HepG2 (cell line): ENCODE measurements at regions not wholly inside any gene's neighbourhood (a gene's known extent, or its start where the extent isn't known, plus 50 kb on each side); places are given as distances from the start of the nearest gene placed in this dataset.
A peak's percentile ranks its signal among the peaks of the same experiment; 100 is the strongest.

Source experiments
- FOXC1 ChIP-seq: sonication (generic); formaldehyde crosslinking; IDR thresholded peaks from 2 replicates; pipeline ENCODE4 v1.8.0; 2022; ENCODE audit warnings: mild to moderate bottlenecking, missing genetic modification reagents, borderline replicate concordance
- FOXK2 ChIP-seq: fragments of 450-650 bp; IDR thresholded peaks from 2 replicates; pipeline ENCODE4 v1.6.1; 2016
- HDAC1 ChIP-seq: sonication (generic); formaldehyde crosslinking; IDR thresholded peaks from 2 replicates; pipeline ENCODE4 v1.5.1; 2020; ENCODE audit warnings: mild to moderate bottlenecking, missing genetic modification reagents
- MTF1 ChIP-seq: sonication (generic); formaldehyde crosslinking; IDR thresholded peaks from 2 replicates; pipeline ENCODE4 v1.5.0; 2020; ENCODE audit warnings: missing genetic modification reagents
- NAIF1 ChIP-seq: sonication (generic); formaldehyde crosslinking; IDR thresholded peaks from 2 replicates; pipeline ENCODE4 v1.5.0; 2020; ENCODE audit warnings: mild to moderate bottlenecking, missing genetic modification reagents, borderline replicate concordance
- NBN ChIP-seq: fragments of 450-650 bp; conservative IDR thresholded peaks from 2 replicates; pipeline ENCODE4 v1.6.1; 2017
- NFIB ChIP-seq: sonication (generic); formaldehyde crosslinking; IDR thresholded peaks from 2 replicates; pipeline ENCODE4 v1.9.0; 2021; ENCODE audit warnings: missing genetic modification reagents, mild to moderate bottlenecking, borderline replicate concordance
- NR2F1 ChIP-seq, 2 experiments: fragments of 450-650 bp in 1 of 2; formaldehyde crosslinking in 1 of 2; IDR thresholded peaks; 2 replicates each; pipeline versions ENCODE4 v1.5.0 to v1.6.1; 2016 to 2020; ENCODE audit warnings: mild to moderate bottlenecking in 1 of 2, missing compliant biosample characterization in 1 of 2, missing genetic modification reagents in 1 of 2, moderate library complexity in 1 of 2
- PHF21A ChIP-seq: sonication (generic); formaldehyde crosslinking; IDR thresholded peaks from 2 replicates; pipeline ENCODE4 v1.5.0; 2020; ENCODE audit warnings: mild to moderate bottlenecking, missing genetic modification reagents
- PRPF4 ChIP-seq: fragments of 200-400 bp; formaldehyde crosslinking; IDR thresholded peaks from 2 replicates; pipeline ENCODE4 v1.6.1; 2016; ENCODE audit warnings: low read length, low read depth; ENCODE audit not compliant: poor library complexity, severe bottlenecking
- SALL2 ChIP-seq: sonication (generic); formaldehyde crosslinking; IDR thresholded peaks from 2 replicates; pipeline ENCODE4 v1.8.1; 2023; ENCODE audit warnings: mild to moderate bottlenecking, missing genetic modification reagents, inconsistent platforms
- TBL1XR1 ChIP-seq: fragments of 150-350 bp; IDR thresholded peaks from 2 replicates; pipeline ENCODE4 v1.6.1; 2014; ENCODE audit warnings: borderline replicate concordance, low read length; ENCODE audit not compliant: partially characterized antibody
- TCF12 ChIP-seq, 2 experiments: fragments of 450-650 bp in 1 of 2; sonication (generic) in 1 of 2; formaldehyde crosslinking in 1 of 2; IDR thresholded peaks; 2 replicates each; pipeline versions ENCODE4 v1.6.1 to v1.8.0; 2017 to 2022; ENCODE audit warnings: antibody characterized with exemption in 1 of 2, mild to moderate bottlenecking in 1 of 2, missing genetic modification reagents in 1 of 2, moderate library complexity in 1 of 2
- TCF7L2 ChIP-seq: IDR thresholded peaks from 2 replicates; pipeline ENCODE4 v1.6.1; 2011; ENCODE audit warnings: mild to moderate bottlenecking, low read depth, low read length, moderate library complexity
- TEAD3 ChIP-seq: optimal IDR thresholded peaks from 2 replicates; pipeline ENCODE3; 2016; ENCODE audit warnings: borderline replicate concordance
- U2AF1 ChIP-seq: fragments of 200-400 bp; formaldehyde crosslinking; optimal IDR thresholded peaks from 2 replicates; pipeline ENCODE3; 2017; ENCODE audit warnings: mild to moderate bottlenecking, low read depth, low read length
- ZFP41 ChIP-seq: sonication (generic); formaldehyde crosslinking; IDR thresholded peaks from 2 replicates; pipeline ENCODE4 v1.4.0; 2020; ENCODE audit warnings: mild to moderate bottlenecking, missing genetic modification reagents, borderline replicate concordance
- ZNF292 ChIP-seq: sonication (generic); formaldehyde crosslinking; IDR thresholded peaks from 2 replicates; pipeline ENCODE4 v1.8.1; 2022; ENCODE audit warnings: mild to moderate bottlenecking, low read depth, missing genetic modification reagents, borderline replicate concordance
- ZNF605 ChIP-seq: sonication (generic); formaldehyde crosslinking; IDR thresholded peaks from 2 replicates; pipeline ENCODE4 v1.8.0; 2022; ENCODE audit warnings: mild to moderate bottlenecking, missing genetic modification reagents
- ZNF850 ChIP-seq: sonication (generic); formaldehyde crosslinking; conservative IDR thresholded peaks from 2 replicates; pipeline ENCODE4 v1.9.0; 2021; ENCODE audit warnings: mild to moderate bottlenecking, missing genetic modification reagents
- TF ChIP-seq, protein P1 (sequence below): sonication (generic); formaldehyde crosslinking; IDR thresholded peaks from 2 replicates; pipeline ENCODE4 v1.8.0; 2023; ENCODE audit warnings: mild to moderate bottlenecking, missing genetic modification reagents
- TF ChIP-seq, protein P2 (sequence below): sonication (generic); formaldehyde crosslinking; IDR thresholded peaks from 2 replicates; pipeline ENCODE4 v1.9.0; 2021; ENCODE audit warnings: missing genetic modification reagents, borderline replicate concordance
- TF ChIP-seq, protein P3 (sequence below): sonication (generic); formaldehyde crosslinking; IDR thresholded peaks from 2 replicates; pipeline ENCODE4 v1.4.0; 2020; ENCODE audit warnings: missing genetic modification reagents
- TF ChIP-seq, protein P4 (sequence below): sonication (generic); formaldehyde crosslinking; IDR thresholded peaks from 2 replicates; pipeline ENCODE4 v1.5.1; 2020; ENCODE audit warnings: missing genetic modification reagents, mild to moderate bottlenecking, borderline replicate concordance

DNA sequence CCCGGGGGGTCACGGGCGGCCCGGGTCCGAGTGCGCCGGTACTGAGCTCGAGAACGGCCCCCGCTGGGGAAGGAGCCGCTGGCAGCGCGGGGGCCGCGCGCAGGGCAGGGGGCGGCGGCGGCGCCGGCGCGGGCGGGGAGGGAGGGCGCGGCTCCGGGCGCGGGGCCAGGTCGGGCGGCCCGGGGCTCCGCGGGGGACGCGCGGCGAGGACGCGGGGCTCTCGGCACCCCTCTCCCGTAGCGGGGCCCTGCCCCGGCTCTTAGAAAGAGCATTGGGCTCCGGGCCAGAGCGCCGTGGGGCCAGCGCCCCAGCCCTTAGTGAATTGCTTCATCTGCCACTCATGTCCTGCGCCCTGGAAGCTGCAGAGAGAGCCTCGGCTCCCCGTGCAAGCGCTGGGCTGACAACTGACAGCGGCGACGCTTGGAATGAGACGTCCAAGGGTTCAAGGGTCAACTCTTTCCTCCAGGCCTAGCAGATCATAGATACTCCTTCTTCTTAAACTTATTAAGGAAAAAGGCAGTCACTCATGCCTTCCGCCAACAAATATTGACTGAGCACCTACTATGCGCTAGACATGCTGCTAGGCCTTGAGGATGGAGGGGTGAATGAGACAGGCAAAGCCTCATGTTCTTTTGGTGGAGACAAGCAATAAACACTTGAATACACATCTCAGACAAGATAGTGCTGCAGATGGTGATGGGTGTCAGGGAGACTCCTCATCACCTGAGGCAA lies 140.8 kb downstream of the SMAD6 start (continued):
- TF ChIP-seq, protein P1, sequence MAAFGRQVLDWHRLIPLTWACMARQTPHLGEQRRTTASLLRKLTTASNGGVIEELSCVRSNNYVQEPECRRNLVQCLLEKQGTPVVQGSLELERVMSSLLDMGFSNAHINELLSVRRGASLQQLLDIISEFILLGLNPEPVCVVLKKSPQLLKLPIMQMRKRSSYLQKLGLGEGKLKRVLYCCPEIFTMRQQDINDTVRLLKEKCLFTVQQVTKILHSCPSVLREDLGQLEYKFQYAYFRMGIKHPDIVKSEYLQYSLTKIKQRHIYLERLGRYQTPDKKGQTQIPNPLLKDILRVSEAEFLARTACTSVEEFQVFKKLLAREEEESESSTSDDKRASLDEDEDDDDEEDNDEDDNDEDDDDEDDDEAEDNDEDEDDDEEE, result no peak
- no peak for TF ChIP-seq NAIF1
- TF ChIP-seq NFIB (CRISPR knock-in tag), result no peak
- TF ChIP-seq PHF21A, result no peak
- TF ChIP-seq NR2F1 (CRISPR knock-in tag; IDR thresholded peaks at IDR 0.05), result no peak; a peak in 1 of 4 replicates
- TF ChIP-seq TBL1XR1, result no peak
- peak; percentile 62 for TF ChIP-seq TEAD3
- 0 out of 2 replicates have a peak, but pooled peaks have one; percentile 34 for TF ChIP-seq ZNF292 (CRISPR knock-in tag)
- no peak for TF ChIP-seq FOXC1 (CRISPR knock-in tag)
- TF ChIP-seq MTF1 (CRISPR knock-in tag), result no peak
- TF ChIP-seq, protein P2, sequence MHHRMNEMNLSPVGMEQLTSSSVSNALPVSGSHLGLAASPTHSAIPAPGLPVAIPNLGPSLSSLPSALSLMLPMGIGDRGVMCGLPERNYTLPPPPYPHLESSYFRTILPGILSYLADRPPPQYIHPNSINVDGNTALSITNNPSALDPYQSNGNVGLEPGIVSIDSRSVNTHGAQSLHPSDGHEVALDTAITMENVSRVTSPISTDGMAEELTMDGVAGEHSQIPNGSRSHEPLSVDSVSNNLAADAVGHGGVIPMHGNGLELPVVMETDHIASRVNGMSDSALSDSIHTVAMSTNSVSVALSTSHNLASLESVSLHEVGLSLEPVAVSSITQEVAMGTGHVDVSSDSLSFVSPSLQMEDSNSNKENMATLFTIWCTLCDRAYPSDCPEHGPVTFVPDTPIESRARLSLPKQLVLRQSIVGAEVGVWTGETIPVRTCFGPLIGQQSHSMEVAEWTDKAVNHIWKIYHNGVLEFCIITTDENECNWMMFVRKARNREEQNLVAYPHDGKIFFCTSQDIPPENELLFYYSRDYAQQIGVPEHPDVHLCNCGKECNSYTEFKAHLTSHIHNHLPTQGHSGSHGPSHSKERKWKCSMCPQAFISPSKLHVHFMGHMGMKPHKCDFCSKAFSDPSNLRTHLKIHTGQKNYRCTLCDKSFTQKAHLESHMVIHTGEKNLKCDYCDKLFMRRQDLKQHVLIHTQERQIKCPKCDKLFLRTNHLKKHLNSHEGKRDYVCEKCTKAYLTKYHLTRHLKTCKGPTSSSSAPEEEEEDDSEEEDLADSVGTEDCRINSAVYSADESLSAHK, result no peak
- TF ChIP-seq U2AF1, result no peak
- TF ChIP-seq, protein P3, sequence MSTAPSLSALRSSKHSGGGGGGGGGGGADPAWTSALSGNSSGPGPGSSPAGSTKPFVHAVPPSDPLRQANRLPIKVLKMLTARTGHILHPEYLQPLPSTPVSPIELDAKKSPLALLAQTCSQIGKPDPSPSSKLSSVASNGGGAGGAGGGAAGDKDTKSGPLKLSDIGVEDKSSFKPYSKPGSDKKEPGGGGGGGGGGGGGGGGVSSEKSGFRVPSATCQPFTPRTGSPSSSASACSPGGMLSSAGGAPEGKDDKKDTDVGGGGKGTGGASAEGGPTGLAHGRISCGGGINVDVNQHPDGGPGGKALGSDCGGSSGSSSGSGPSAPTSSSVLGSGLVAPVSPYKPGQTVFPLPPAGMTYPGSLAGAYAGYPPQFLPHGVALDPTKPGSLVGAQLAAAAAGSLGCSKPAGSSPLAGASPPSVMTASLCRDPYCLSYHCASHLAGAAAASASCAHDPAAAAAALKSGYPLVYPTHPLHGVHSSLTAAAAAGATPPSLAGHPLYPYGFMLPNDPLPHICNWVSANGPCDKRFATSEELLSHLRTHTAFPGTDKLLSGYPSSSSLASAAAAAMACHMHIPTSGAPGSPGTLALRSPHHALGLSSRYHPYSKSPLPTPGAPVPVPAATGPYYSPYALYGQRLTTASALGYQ (CRISPR knock-in tag), result no peak
- no peak for TF ChIP-seq HDAC1 (CRISPR knock-in tag)
- no peak for TF ChIP-seq SALL2 (CRISPR knock-in tag)
- no peak for TF ChIP-seq PRPF4
- TF ChIP-seq ZFP41 (CRISPR knock-in tag), result no peak
- TF ChIP-seq NBN, result no peak
- no peak for TF ChIP-seq ZNF605 (CRISPR knock-in tag)
- no peak for TF ChIP-seq ZNF850 (CRISPR knock-in tag)
- no peak for TF ChIP-seq TCF12 (IDR thresholded peaks at IDR 0.05)
- no peak for TF ChIP-seq TCF12 (CRISPR knock-in tag; IDR thresholded peaks at IDR 0.05)
- no peak for TF ChIP-seq FOXK2
- TF ChIP-seq, protein P4, sequence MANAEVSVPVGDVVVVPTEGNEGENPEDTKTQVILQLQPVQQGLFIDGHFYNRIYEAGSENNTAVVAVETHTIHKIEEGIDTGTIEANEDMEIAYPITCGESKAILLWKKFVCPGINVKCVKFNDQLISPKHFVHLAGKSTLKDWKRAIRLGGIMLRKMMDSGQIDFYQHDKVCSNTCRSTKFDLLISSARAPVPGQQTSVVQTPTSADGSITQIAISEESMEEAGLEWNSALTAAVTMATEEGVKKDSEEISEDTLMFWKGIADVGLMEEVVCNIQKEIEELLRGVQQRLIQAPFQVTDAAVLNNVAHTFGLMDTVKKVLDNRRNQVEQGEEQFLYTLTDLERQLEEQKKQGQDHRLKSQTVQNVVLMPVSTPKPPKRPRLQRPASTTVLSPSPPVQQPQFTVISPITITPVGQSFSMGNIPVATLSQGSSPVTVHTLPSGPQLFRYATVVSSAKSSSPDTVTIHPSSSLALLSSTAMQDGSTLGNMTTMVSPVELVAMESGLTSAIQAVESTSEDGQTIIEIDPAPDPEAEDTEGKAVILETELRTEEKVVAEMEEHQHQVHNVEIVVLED (CRISPR knock-in tag), result no peak
- no peak for TF ChIP-seq TCF7L2
